ENCODE measurements at regions not wholly inside any gene's neighbourhood (a gene's known extent, or its start where the extent isn't known, plus 50 kb on each side); places are given as distances from the start of the nearest gene placed in this dataset.
"Not testable (repeated sequence)": the region's sequence is repeated elsewhere in the genome, so short reads cannot be mapped to it uniquely, and the experiment has no call there.

DNA sequence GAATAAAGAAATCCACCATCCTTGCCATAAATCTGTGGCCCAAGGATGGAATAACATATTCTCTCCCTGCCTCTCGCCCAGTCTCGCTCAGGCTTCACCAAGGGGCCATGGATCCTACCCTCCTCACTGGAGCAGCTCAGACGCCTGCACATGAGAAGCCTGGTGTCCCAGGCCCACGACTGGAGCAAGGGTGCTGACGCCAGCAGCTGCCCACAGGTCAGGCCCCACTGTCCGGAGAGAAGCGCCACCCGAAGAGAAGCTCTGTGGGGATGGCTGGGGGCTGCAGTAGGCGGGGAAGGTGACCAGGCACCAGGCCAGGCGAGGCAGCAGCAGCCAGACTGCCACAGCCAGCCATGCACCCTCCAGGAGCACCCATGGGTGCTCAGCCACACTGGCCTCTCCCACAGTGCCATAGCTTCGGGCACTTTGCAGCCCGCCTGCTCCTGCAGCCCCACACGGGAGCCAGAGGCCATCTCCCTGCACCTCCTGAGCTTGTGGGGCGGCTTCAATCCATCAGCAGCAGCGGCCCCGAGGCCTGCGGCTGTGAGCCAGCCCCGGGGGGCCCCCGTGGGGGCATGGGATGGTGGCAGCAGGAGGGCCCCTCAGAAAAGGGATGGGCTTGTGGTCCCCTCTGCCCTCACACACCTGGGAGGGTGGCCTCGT is 286.2 kb upstream of the SGK1 start:
- DNase-seq (ENCODE audit: low read depth), result no peak

- DNase-seq (ENCODE audit: low read depth), result no peak
Measured at GRCh38 chr6:134603561-134603960, 285.6 kb upstream of the SGK1 start.

GRCh38 chr6:134602123-134602522 is 284.2 kb upstream of the SGK1 start:
- DNase-seq (ENCODE audit: low read depth), result no peak

GRCh38 chr6:134600671-134601070 is 282.8 kb upstream of the SGK1 start:
- no peak for DNase-seq (ENCODE audit: low read depth)

DNA sequence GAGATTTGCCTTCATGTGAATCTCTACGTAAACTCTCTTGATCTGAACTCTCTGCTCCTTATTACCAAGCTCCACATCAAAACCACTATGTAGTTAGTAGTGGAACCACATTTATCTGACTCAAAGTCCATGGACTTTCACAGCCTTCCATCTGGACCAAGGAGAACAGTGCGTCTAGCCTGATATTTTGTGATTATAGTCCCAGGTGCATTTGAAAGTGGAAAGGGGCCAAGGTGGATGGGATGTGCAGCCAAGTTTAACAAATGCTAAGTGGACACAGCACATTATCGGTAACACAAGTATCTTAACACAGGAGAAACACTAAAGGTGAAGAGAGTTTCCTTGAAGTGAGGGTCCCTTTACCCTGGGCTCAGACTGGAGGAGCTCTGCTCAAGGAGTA is 281.2 kb upstream of the SGK1 start:
- no peak for DNase-seq (ENCODE audit: low read depth)

GRCh38 chr6:134596191-134596590 is 278.3 kb upstream of the SGK1 start:
- no peak for DNase-seq (ENCODE audit: low read depth)

GRCh38 chr6:134594881-134595280 is 277.0 kb upstream of the SGK1 start:
- DNase-seq (ENCODE audit: low read depth), result no peak

DNA sequence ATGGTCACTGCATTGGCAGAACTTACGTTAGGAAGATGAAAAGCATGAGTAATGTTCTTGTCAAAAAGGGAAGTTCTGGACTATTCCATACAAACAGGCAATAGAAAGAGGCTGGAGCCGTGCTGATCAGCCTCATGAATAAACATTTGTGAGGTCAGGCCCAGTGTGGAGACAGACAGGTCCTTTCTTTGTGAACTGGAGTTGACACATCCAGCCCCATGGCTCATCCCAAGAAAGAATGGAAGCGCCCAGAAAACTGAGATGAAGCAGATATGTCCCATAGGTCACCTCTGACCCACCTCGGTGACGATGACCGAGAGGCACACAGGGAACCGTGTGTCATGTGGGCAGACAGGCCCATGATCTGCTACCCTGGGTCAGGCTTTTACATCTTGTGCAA is 276.0 kb upstream of the SGK1 start:
- DNase-seq (ENCODE audit: low read depth), result no peak

GRCh38 chr6:134593442-134593841 is 275.5 kb upstream of the SGK1 start:
- no peak for DNase-seq (ENCODE audit: low read depth)

- DNase-seq (ENCODE audit: low read depth), result no peak
Measured at GRCh38 chr6:134593024-134593423, 275.1 kb upstream of the SGK1 start.

- DNase-seq (ENCODE audit: low read depth), result no peak
Measured at GRCh38 chr6:134590449-134590848, 272.5 kb upstream of the SGK1 start.

DNA sequence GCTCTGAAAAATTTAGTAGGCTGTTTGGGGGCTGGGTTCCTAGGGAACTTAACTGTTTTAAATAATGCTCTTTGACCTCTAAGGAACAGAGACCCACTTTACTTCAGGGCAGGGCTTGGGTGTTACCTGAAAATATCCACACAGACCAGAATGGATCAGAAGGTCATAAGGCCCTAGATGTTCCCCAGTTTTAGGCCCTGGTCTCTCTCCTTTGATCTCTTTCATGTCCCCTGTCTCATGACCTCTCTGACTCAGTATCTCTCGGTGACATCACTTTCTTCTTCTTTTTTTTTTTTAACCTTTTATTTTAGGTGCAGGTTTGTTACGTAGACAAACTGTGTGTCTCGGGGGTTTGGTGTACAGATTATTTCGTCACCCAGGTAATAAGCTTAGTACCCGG is 272.1 kb upstream of the SGK1 start:
- DNase-seq (ENCODE audit: low read depth), result no peak

GRCh38 chr6:134589512-134589911 is 271.6 kb upstream of the SGK1 start:
- no peak for DNase-seq (ENCODE audit: low read depth)

DNA sequence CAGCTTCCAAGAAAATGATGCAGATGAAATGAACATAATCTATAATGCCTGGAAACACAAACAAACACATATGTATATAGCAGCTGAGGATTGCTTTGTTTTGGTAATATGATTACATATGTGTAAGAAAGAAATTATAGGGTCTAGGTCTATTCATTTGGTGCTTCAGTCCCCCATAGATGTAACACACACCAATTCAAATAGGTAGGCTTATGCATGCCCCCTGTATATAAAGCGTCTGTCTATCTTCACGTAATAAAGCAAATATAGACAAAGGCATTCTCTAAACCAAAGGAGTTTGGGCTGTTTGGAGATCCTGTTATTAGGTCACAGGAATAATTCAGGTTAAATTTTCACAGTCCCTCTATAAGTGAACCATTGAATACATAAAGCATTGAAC is 270.4 kb upstream of the SGK1 start:
- no peak for DNase-seq (ENCODE audit: low read depth)

- DNase-seq (ENCODE audit: low read depth), result no peak
Measured at GRCh38 chr6:134585517-134585873, 267.6 kb upstream of the SGK1 start.

DNA sequence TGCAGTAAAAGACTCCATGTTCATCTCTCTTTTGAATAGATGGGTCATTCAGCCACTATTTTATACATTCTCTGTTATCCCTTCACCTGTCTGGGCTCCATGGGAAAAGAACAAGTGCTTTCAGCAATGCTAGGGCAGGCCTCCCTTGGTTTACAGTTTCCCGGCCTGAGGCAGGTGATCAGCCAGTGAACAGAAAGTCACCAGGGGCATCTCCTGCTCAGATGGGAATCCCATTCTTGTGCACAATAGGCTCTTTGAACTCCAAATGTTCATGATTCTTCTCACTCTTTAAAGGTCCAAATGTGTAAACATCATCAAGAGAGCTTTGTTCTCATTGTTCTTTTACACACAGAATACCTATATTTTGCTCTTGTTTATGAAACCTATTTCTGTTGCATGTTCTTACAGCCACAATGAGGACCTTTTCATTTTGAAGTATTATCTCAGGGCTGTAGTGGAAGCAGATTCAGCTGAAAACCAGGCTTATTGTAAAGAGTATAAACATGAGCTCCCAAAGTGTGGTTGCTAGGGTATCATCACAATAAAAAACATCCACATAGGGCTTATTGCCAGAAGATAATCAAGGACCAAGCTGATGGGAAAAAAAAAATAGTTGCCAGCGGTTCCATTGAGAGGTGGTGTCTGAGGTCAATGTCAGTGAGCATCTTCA is 267.1 kb upstream of the SGK1 start:
- DNase-seq (ENCODE audit: low read depth), result no peak

GRCh38 chr6:134577998-134578397 is 260.1 kb upstream of the SGK1 start:
- no peak for DNase-seq (ENCODE audit: low read depth)

GRCh38 chr6:134575221-134575620 is 257.3 kb upstream of the SGK1 start:
- no peak for DNase-seq (ENCODE audit: low read depth)

DNA sequence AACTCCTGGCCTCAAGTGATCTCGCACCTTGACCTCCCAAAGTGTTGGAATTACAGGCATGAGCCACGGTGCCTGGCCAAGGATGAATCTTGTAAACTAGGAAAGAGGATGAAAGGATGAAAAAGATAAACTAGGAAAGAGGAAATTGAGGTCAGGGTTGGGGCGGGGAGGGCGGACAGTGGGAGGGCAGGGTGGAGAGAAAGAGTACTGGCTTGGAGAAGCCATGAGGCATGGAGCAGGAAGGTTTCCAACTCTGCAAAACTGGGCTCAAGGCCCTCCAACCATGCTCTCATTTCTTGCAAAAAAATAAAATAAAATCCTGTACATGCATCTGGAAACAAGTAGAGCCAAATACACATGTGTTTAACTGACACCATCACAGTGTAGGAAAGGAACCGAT is 256.6 kb upstream of the SGK1 start:
- no peak for DNase-seq (ENCODE audit: low read depth)

- not testable (repeated sequence) for DNase-seq (ENCODE audit: low read depth)
Measured at GRCh38 chr6:134569996-134570395, 252.1 kb upstream of the SGK1 start.

DNA sequence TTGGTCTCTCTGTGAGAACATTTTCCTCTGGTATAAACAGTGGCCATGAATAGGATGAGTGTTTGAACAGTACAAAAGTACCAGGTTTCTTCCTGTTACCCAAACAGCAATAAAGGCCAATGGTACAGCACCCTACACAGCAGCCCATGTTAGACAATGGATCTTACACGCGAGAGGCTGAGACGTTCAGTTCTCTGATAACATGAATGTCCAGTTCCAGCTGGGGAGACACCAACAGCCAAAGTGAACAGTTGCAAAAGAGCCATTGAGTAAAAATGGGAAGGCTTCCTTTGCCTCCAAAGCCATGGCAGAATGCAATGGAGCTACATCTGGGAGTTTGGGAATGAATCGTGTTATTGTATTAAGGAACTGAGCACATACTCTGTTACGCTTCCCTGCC is 246.8 kb upstream of the SGK1 start:
- DNase-seq (ENCODE audit: low read depth), result no peak

- no peak for DNase-seq (ENCODE audit: low read depth)
Measured at GRCh38 chr6:134560019-134560418, 242.1 kb upstream of the SGK1 start.

DNA sequence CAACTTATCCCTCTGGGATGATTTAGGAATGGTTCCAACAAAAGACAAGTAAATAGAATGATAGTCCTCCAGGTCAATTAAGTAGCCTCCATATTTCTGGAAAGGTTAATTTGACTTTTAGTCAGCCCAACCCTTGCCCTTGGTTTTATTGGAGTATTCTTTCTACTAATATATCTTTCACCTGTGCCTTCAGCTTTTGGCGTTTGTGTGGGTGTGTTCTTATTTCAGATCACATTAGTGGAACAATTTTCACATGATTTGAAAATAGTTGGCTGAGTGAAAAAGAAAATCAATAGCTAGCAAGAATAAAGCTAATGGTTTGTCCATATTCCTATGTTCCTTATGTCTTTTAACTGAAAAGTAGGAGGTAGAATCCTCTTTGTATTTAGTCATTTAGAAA is 239.6 kb upstream of the SGK1 start:
- DNase-seq (ENCODE audit: low read depth), result no peak

DNA sequence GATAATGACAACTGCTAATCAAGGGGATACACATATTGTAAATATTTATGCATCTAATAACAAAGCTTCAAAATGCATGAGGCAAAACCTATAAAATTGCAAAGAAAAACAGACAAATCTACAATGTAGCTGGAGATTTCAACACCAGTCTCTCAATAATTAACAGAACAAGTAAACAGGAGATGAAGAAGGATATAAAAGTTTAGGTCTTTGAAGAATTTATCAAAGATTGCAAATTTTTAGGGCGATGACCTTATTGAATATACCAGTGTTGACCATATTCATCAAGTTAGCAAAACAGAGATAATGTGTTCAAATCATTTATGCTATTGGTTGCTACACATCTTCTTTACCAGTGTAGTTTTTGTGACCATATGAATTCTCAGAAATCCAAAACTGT is 237.8 kb upstream of the SGK1 start:
- no peak for DNase-seq (ENCODE audit: low read depth)

Measured in activated T-helper 9 cell treated with anti-CD3 and anti-CD28 coated beads, Interleukin-2, amount 50 U/mL, for 16 hours (primary cell).